B cell (primary cell): ENCODE measurements at regions not wholly inside any gene's neighbourhood (a gene's known extent, or its start where the extent isn't known, plus 50 kb on each side); places are given as distances from the start of the nearest gene placed in this dataset.

ENCODE experiments used
- ATAC-seq: fragments of 200-7000 bp; cut with Tn5 transposase; one replicate; pipeline ENCODE4 v1.10.0; 2021; ENCODE audit warnings: low read depth, mild to moderate bottlenecking, moderate number of reproducible peaks, moderate library complexity
- CTCF ChIA-PET: fragments of 350-600 bp; sonication (Branson Sonifier 250); formaldehyde crosslinking; loops from one replicate; lab custom pipeline; 2021; ENCODE audit warnings: antibody characterized with exemption, inconsistent platforms; lab: Charles Lee
- POLR2A ChIA-PET: fragments of 350-600 bp; sonication (Branson Sonifier 250); formaldehyde crosslinking; loops from one replicate; lab custom pipeline; 2021; ENCODE audit warnings: antibody characterized with exemption; lab: Charles Lee
- DNase-seq: peaks from one replicate; pipeline ENCODE4 v3.0.0; 2013
- H2AFZ ChIP-seq: 2 replicates; pipeline ENCODE4 v1.6.1; 2012; ENCODE audit warnings: mild to moderate bottlenecking, low read depth, low read length; ENCODE audit not compliant: insufficient read depth, poor library complexity, severe bottlenecking
- H3K27ac ChIP-seq, 2 donors: 1 replicate in 1 of 2; 2 replicates in 1 of 2; pipeline ENCODE4 v1.5.1; 2012 to 2013; ENCODE audit warnings: low read length in 2 of 2, mild to moderate bottlenecking in 2 of 2, moderate library complexity in 1 of 2
- H3K27me3 ChIP-seq, 4 experiments: fragments of 200-600 bp in 1 of 4; sonication (generic) in 1 of 4; replicated peaks in 1 of 4; 1 replicate in 2 of 4; 2 replicates in 2 of 4; pipeline versions ENCODE4 v1.6.1 to v1.7.0; 2013 to 2016; ENCODE audit warnings: low read length in 3 of 4, mild to moderate bottlenecking in 2 of 4, mixed read lengths in 1 of 4, moderate library complexity in 1 of 4; ENCODE audit not compliant: insufficient read depth in 4 of 4, control insufficient read depth in 3 of 4; ENCODE audit errors: control extremely low read depth in 1 of 4
- H3K36me3 ChIP-seq, 2 experiments: replicated peaks in 1 of 2; 1 replicate in 1 of 2; 2 replicates in 1 of 2; pipeline versions ENCODE4 v1.6.1 to v1.7.1; 2013; ENCODE audit warnings: low read length in 1 of 2; ENCODE audit not compliant: insufficient read depth in 2 of 2, control insufficient read depth in 1 of 2; ENCODE audit errors: control extremely low read depth in 1 of 2, extremely low read depth in 1 of 2
- H3K4me1 ChIP-seq, 2 donors: fragments of 200-600 bp in 1 of 2; sonication (generic) in 1 of 2; 1 replicate in 1 of 2; 2 replicates in 1 of 2; pipeline versions ENCODE4 v1.5.1 to v1.6.1; 2013 to 2017; ENCODE audit warnings: low read length in 2 of 2; ENCODE audit not compliant: control insufficient read depth in 2 of 2, insufficient read depth in 2 of 2
- H3K4me2 ChIP-seq: replicated peaks from 2 replicates; pipeline ENCODE3; 2012; ENCODE audit warnings: mild to moderate bottlenecking, low read depth, low read length; ENCODE audit not compliant: poor library complexity, severe bottlenecking
- H3K4me3 ChIP-seq, 5 experiments: fragments of 200-600 bp in 1 of 5; sonication (generic) in 1 of 5; 1 replicate in 3 of 5; 2 replicates in 2 of 5; pipeline versions ENCODE4 v1.5.1 to v1.7.0; 2011 to 2016; ENCODE audit warnings: low read length in 4 of 5, mild to moderate bottlenecking in 4 of 5, low read depth in 2 of 5, control low read depth in 1 of 5, moderate library complexity in 1 of 5; ENCODE audit not compliant: insufficient read depth in 1 of 5; ENCODE audit errors: control extremely low read depth in 1 of 5, extremely low read depth in 1 of 5
- H3K79me2 ChIP-seq: fragments of 200-600 bp; sonication (generic); one replicate; pipeline ENCODE4 v1.6.0; 2016; ENCODE audit warnings: low read length; ENCODE audit not compliant: control insufficient read depth, insufficient read depth
- H3K9ac ChIP-seq: fragments of 200-600 bp; sonication (generic); 2 replicates; pipeline ENCODE4 v1.6.1; 2017; ENCODE audit warnings: mild to moderate bottlenecking, low read length, moderate library complexity
- H3K9me3 ChIP-seq, 3 donors: one replicate each; pipeline versions ENCODE4 v1.6.1 to v1.7.1; 2013; ENCODE audit warnings: low read length in 2 of 3; ENCODE audit not compliant: control insufficient read depth in 2 of 3, insufficient read depth in 1 of 3; ENCODE audit errors: control extremely low read depth in 1 of 3
- H4K20me1 ChIP-seq: 2 replicates; pipeline ENCODE4 v1.6.0; 2012; ENCODE audit warnings: mild to moderate bottlenecking, low read length; ENCODE audit not compliant: insufficient read depth, control insufficient read depth, poor library complexity, severe bottlenecking
- H3K27ac Mint-ChIP-seq: one replicate; pipeline ENCODE4 v1.8.0; 2021; ENCODE audit warnings: mixed read lengths
- H3K27me3 Mint-ChIP-seq: one replicate; pipeline ENCODE4 v1.8.0; 2021; ENCODE audit warnings: mixed read lengths
- H3K4me1 Mint-ChIP-seq: one replicate; pipeline ENCODE4 v1.8.0; 2021; ENCODE audit warnings: mixed read lengths
- H3K4me3 Mint-ChIP-seq: one replicate; pipeline ENCODE4 v1.8.0; 2021; ENCODE audit warnings: mixed read lengths
- H3K9me3 Mint-ChIP-seq: one replicate; pipeline ENCODE4 v1.8.0; 2022; ENCODE audit warnings: mixed read lengths; ENCODE audit not compliant: insufficient read depth
- CTCF ChIP-seq: fragments of 200-600 bp; IDR thresholded peaks from one replicate; pipeline ENCODE4 v1.8.0; 2022; ENCODE audit warnings: antibody characterized with exemption, mild to moderate bottlenecking
- EZH2 ChIP-seq: IDR thresholded peaks from 2 replicates; pipeline ENCODE4 v1.6.1; 2012; ENCODE audit warnings: borderline replicate concordance, low read depth, mild to moderate bottlenecking, moderate library complexity, low read length; ENCODE audit not compliant: insufficient read depth, poor library complexity, severe bottlenecking
- WGBS: methylation state at CpG from one replicate; pipeline ENCODE4 v1.1.5; 2013; ENCODE audit warnings: missing lambda C conversion rate; ENCODE audit not compliant: insufficient coverage; 5-methylcytosine and 5-hydroxymethylcytosine counted together
- intact Hi-C: fragments of 100-400 bp; cut with micrococcal nuclease; formaldehyde crosslinking; loops from one replicate; pipeline ENCODE4 v1.10.0; 2022

GRCh38 chr4:186422296-186422695 lies 133.1 kb downstream of the MTNR1A start:
- H3K4me3 Mint-ChIP-seq: no peak overlapping the region
- H2AFZ ChIP-seq: no peak overlapping the region
- ATAC-seq: no peak
- no peaks in the 10 kb centered on the region for H3K9me3 ChIP-seq
- no peaks in the 10 kb centered on the region for H3K27me3 ChIP-seq
- intact Hi-C loops: no loop called here
- H3K4me1 Mint-ChIP-seq: no peaks in the 10 kb centered on the region
- CTCF ChIA-PET: no interaction called here
- no peaks in the 10 kb centered on the region for H4K20me1 ChIP-seq
- WGBS: no CpG with 5 or more reads among the region's 2 CpGs
- H3K9ac ChIP-seq: no peak overlapping the region
- no peak overlapping the region for H3K4me2 ChIP-seq
- DNase-seq: no peak
- no peak overlapping the region for H3K27ac Mint-ChIP-seq
- no peaks in the 10 kb centered on the region for H3K4me1 ChIP-seq
- no peak overlapping the region for H3K27ac ChIP-seq
- no peaks in the 10 kb centered on the region for H3K79me2 ChIP-seq
- H3K27me3 Mint-ChIP-seq: no peaks in the 10 kb centered on the region
- H3K36me3 ChIP-seq: no peaks in the 10 kb centered on the region
- H3K9me3 Mint-ChIP-seq: no peaks in the 10 kb centered on the region
- H3K4me3 ChIP-seq: no peak overlapping the region
- POLR2A ChIA-PET: no interaction called here
- no peak for TF ChIP-seq CTCF
- no peak for TF ChIP-seq EZH2

- Mint-ChIP-seq H3K27ac (no peak overlapping the region), H3K9me3 (no peaks in the 10 kb centered on the region), H3K4me3 (no peak overlapping the region), H3K4me1 (no peaks in the 10 kb centered on the region), H3K27me3 (no peaks in the 10 kb centered on the region)
- Histone ChIP-seq H3K27ac (no peak overlapping the region), H3K4me3 (no peak overlapping the region), H3K9ac (no peak overlapping the region), H3K9me3 (no peaks in the 10 kb centered on the region), H4K20me1 (no peaks in the 10 kb centered on the region), H3K4me1 (no peaks in the 10 kb centered on the region), H3K4me2 (no peak overlapping the region), H3K27me3 (no peaks in the 10 kb centered on the region), H3K79me2 (no peaks in the 10 kb centered on the region), H2AFZ (no peak overlapping the region), H3K36me3 (no peaks in the 10 kb centered on the region)
- DNase-seq (no peak), ATAC-seq (no peak)
- TF ChIP-seq EZH2: no peak
- TF ChIP-seq CTCF: no peak
- ChIA-PET POLR2A (no interaction called here), CTCF (no interaction called here)
- 60% methylated on average over 1 of the region's 5 CpGs for WGBS
- intact Hi-C loops: no loop called here
Measured at GRCh38 chr4:186416451-186417060, 138.8 kb downstream of the MTNR1A start.
